ACHN (cell line): ENCODE measurements at regions not wholly inside any gene's neighbourhood (a gene's known extent, or its start where the extent isn't known, plus 50 kb on each side); places are given as distances from the start of the nearest gene placed in this dataset.

Experiments
- DNase-seq: peaks from one replicate; pipeline ENCODE4 v3.0.0-alpha.2; 2015
- in situ Hi-C: cut with HindIII; loops from 2 replicates; pipeline ENCODE4 v1.10.0; 2017; ENCODE audit warnings: low sequenced_read_pairs, low pct_ligation_motif_present, low pct_unique_long_range_greater_than_20kb

GRCh38 chr2:181177376-181177775, 197.0 kb downstream of the UBE2E3 start:
- in situ Hi-C loops, result no loop called here

GRCh38 chr2:181178130-181178529, 197.7 kb downstream of the UBE2E3 start:
- no peak for DNase-seq
- in situ Hi-C loops, result no loop called here

More at GRCh38 chr2:181177376-181177775, 197.0 kb downstream of the UBE2E3 start:
- DNase-seq, result no peak

GRCh38 chr2:181178823-181179412, 198.5 kb downstream of the UBE2E3 start:
- in situ Hi-C loops, result no loop called here
- DNase-seq, result peak; percentile 26

GRCh38 chr2:181183878-181184542, 203.6 kb downstream of the UBE2E3 start:
- in situ Hi-C loops, result no loop called here

GRCh38 chr2:181185421-181185820, 205.0 kb downstream of the UBE2E3 start:
- in situ Hi-C loops, result no loop called here
- DNase-seq, result no peak

More at GRCh38 chr2:181183878-181184542, 203.6 kb downstream of the UBE2E3 start:
- DNase-seq, result no peak

- in situ Hi-C loops, result no loop called here
- no peak for DNase-seq
Measured at GRCh38 chr2:181185948-181186347, 205.5 kb downstream of the UBE2E3 start.

GRCh38 chr2:181188605-181189004, 208.2 kb downstream of the UBE2E3 start:
- in situ Hi-C loops, result no loop called here
- no peak for DNase-seq

- in situ Hi-C loops, result no loop called here
- DNase-seq, result no peak
Measured at GRCh38 chr2:181189951-181190350, 209.5 kb downstream of the UBE2E3 start.

GRCh38 chr2:181190711-181191110, 210.3 kb downstream of the UBE2E3 start:
- in situ Hi-C loops, result no loop called here

GRCh38 chr2:181193550-181193949, 213.1 kb downstream of the UBE2E3 start:
- DNase-seq, result no peak
- in situ Hi-C loops, result no loop called here

More at GRCh38 chr2:181190711-181191110, 210.3 kb downstream of the UBE2E3 start:
- no peak for DNase-seq

GRCh38 chr2:181196401-181196800, 216.0 kb downstream of the UBE2E3 start:
- in situ Hi-C loops, result no loop called here

GRCh38 chr2:181197140-181197760, 216.8 kb downstream of the UBE2E3 start:
- DNase-seq, result no peak
- in situ Hi-C loops, result no loop called here

More at GRCh38 chr2:181196401-181196800, 216.0 kb downstream of the UBE2E3 start:
- no peak for DNase-seq

GRCh38 chr2:181198183-181198864, 217.9 kb downstream of the UBE2E3 start:
- no peak for DNase-seq
- in situ Hi-C loops, result no loop called here

- DNase-seq, result peak; percentile 67
- in situ Hi-C loops, result no loop called here
Measured at GRCh38 chr2:181203412-181203811, 223.0 kb downstream of the UBE2E3 start.

GRCh38 chr2:181203916-181204315, 223.5 kb downstream of the UBE2E3 start:
- in situ Hi-C loops, result no loop called here
- DNase-seq, result no peak

- in situ Hi-C loops, result no loop called here
- no peak for DNase-seq
Measured at GRCh38 chr2:181218401-181218821, 238.0 kb downstream of the UBE2E3 start.

- DNase-seq, result no peak
- in situ Hi-C loops, result no loop called here
Measured at GRCh38 chr2:181223234-181223633, 234.0 kb upstream of the ITGA4 start.

GRCh38 chr2:181224866-181225265, 232.3 kb upstream of the ITGA4 start:
- in situ Hi-C loops, result no loop called here
- DNase-seq, result no peak

GRCh38 chr2:181228661-181229060, 228.5 kb upstream of the ITGA4 start:
- in situ Hi-C loops, result no loop called here
- no peak for DNase-seq
